NB4 (cell line): ENCODE measurements at regions not wholly inside any gene's neighbourhood (a gene's known extent, or its start where the extent isn't known, plus 50 kb on each side); places are given as distances from the start of the nearest gene placed in this dataset.

Source experiments
- DNase-seq: peaks from one replicate; pipeline ENCODE4 v3.0.0; 2010; ENCODE audit warnings: low read depth
- H3K4me3 ChIP-seq: one replicate; pipeline ENCODE4 v1.5.1; 2011; ENCODE audit warnings: mild to moderate bottlenecking, low read depth, low read length, moderate library complexity
- CTCF ChIP-seq: IDR thresholded peaks from one replicate; pipeline ENCODE4 v1.5.1; 2012; ENCODE audit warnings: low read depth, low read length
- MAX ChIP-seq: IDR thresholded peaks from 2 replicates; pipeline ENCODE4 v1.6.1; 2011; ENCODE audit warnings: low read depth, low read length
- MYC ChIP-seq: IDR thresholded peaks from 2 replicates; pipeline ENCODE4 v1.6.1; 2011; ENCODE audit warnings: low read depth, low read length
- POLR2A ChIP-seq: IDR thresholded peaks from 2 replicates; pipeline ENCODE4 v1.6.1; 2011; ENCODE audit warnings: mild to moderate bottlenecking; ENCODE audit not compliant: insufficient read length; ENCODE audit errors: extremely low read depth

- H3K4me3 ChIP-seq = no peak overlapping the region
- no peak for TF ChIP-seq CTCF
- TF ChIP-seq MYC = no peak
- TF ChIP-seq POLR2A = no peak
- TF ChIP-seq MAX = no peak
- no peak for DNase-seq
Measured at GRCh38 chr14:54221971-54222370, 174.8 kb upstream of the CDKN3 start.

- TF ChIP-seq POLR2A = no peak
- TF ChIP-seq CTCF = no peak
- no peak for TF ChIP-seq MAX
- TF ChIP-seq MYC = no peak
- no peak for DNase-seq
- H3K4me3 ChIP-seq = no peak overlapping the region
Measured at GRCh38 chr14:54223831-54224402, 172.9 kb upstream of the CDKN3 start.

- DNase-seq = no peak
- H3K4me3 ChIP-seq = no peak overlapping the region
- TF ChIP-seq CTCF (no peak), MAX (no peak), POLR2A (no peak), MYC (no peak)
Measured at GRCh38 chr14:54225457-54226060, 171.2 kb upstream of the CDKN3 start.

- no peak overlapping the region for H3K4me3 ChIP-seq
- no peak for TF ChIP-seq MYC
- no peak for TF ChIP-seq CTCF
- no peak for TF ChIP-seq MAX
- TF ChIP-seq POLR2A = no peak
- DNase-seq = no peak
Measured at GRCh38 chr14:54226103-54226502, 170.7 kb upstream of the CDKN3 start.

- TF ChIP-seq MAX (no peak), MYC (no peak), POLR2A (no peak), CTCF (no peak)
- H3K4me3 ChIP-seq = no peak overlapping the region
- no peak for DNase-seq
Measured at GRCh38 chr14:54226558-54226957, 170.2 kb upstream of the CDKN3 start.

GRCh38 chr14:54229136-54229535, 167.7 kb upstream of the CDKN3 start:
- no peak for TF ChIP-seq POLR2A
- no peak for TF ChIP-seq MYC
- TF ChIP-seq MAX = no peak
- TF ChIP-seq CTCF = no peak
- DNase-seq = no peak
- H3K4me3 ChIP-seq = no peak overlapping the region
